Ishikawa (cell line): ENCODE measurements at regions not wholly inside any gene's neighbourhood (a gene's known extent, or its start where the extent isn't known, plus 50 kb on each side); places are given as distances from the start of the nearest gene placed in this dataset.

ENCODE experiments used
- CEBPB ChIP-seq: IDR thresholded peaks from 2 replicates; pipeline ENCODE4 v1.6.1; 2012
- CREB1 ChIP-seq: IDR thresholded peaks from 2 replicates; pipeline ENCODE4 v1.6.1; 2012; ENCODE audit warnings: low read depth
- EGR1 ChIP-seq: IDR thresholded peaks from 2 replicates; pipeline ENCODE4 v1.6.1; 2012
- EP300 ChIP-seq: IDR thresholded peaks from 2 replicates; pipeline ENCODE4 v1.6.1; 2012; ENCODE audit warnings: borderline replicate concordance
- FOXM1 ChIP-seq: IDR thresholded peaks from 2 replicates; pipeline ENCODE4 v1.6.1; 2012; ENCODE audit warnings: low read depth, borderline replicate concordance
- NFIC ChIP-seq: IDR thresholded peaks from 2 replicates; pipeline ENCODE4 v1.6.1; 2012
- RAD21 ChIP-seq: IDR thresholded peaks from 2 replicates; pipeline ENCODE4 v1.6.1; 2012; ENCODE audit warnings: low read depth
- REST ChIP-seq: IDR thresholded peaks from 2 replicates; pipeline ENCODE4 v1.6.1; 2012; ENCODE audit warnings: low read depth, mild to moderate bottlenecking
- TAF1 ChIP-seq: IDR thresholded peaks from 2 replicates; pipeline ENCODE4 v1.6.1; 2012; ENCODE audit warnings: low read depth, mild to moderate bottlenecking
- TCF12 ChIP-seq: IDR thresholded peaks from 2 replicates; pipeline ENCODE4 v1.6.1; 2012; ENCODE audit warnings: low read depth
- TEAD4 ChIP-seq: IDR thresholded peaks from 2 replicates; pipeline ENCODE4 v1.6.1; 2012
- USF1 ChIP-seq: IDR thresholded peaks from 2 replicates; pipeline ENCODE4 v1.6.1; 2012
- YY1 ChIP-seq: IDR thresholded peaks from 2 replicates; pipeline ENCODE4 v1.6.1; 2012; ENCODE audit warnings: low read depth
- ZBTB7A ChIP-seq: IDR thresholded peaks from 2 replicates; pipeline ENCODE4 v1.6.1; 2012; ENCODE audit warnings: low read depth
- TF ChIP-seq, protein P1 (sequence below): IDR thresholded peaks from 2 replicates; pipeline ENCODE4 v1.6.1; 2012

GRCh38 chr5:50343715-50344114 is 97.4 kb downstream of the EMB start:
- TF ChIP-seq CREB1 (no peak), ZBTB7A (no peak), REST (no peak), TCF12 (no peak), FOXM1 (no peak), NFIC (no peak), USF1 (no peak), CEBPB (no peak), RAD21 (no peak), TEAD4 (no peak), TAF1 (no peak), EGR1 (no peak), EP300 (no peak)
- TF ChIP-seq, protein P1, sequence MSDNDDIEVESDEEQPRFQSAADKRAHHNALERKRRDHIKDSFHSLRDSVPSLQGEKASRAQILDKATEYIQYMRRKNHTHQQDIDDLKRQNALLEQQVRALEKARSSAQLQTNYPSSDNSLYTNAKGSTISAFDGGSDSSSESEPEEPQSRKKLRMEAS: no peak

DNA sequence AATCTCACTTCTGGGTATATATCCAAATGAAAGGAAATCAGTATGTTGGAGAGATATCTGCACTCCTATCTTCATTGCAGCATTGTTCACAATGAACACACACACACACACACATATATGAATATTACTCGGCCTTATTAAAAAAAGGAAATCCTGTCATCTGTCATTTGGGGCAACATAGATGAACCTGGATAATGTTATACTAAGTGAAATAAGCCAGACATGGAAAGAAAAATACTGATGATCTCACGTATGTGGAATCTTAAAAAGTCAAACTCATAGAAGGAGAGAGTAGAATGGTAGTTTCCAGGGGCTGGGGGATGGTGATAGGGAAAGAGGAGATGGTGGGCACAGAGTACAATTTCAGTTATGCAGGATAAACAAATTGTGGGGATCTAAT is 100.3 kb downstream of the EMB start:
- no peak for TF ChIP-seq NFIC
- no peak for TF ChIP-seq EGR1
- no peak for TF ChIP-seq EP300
- TF ChIP-seq CREB1: no peak
- TF ChIP-seq TCF12: no peak
- TF ChIP-seq TEAD4: no peak
- TF ChIP-seq REST: no peak
- no peak for TF ChIP-seq RAD21
- no peak for TF ChIP-seq ZBTB7A
- no peak for TF ChIP-seq FOXM1
- no peak for TF ChIP-seq TAF1
- no peak for TF ChIP-seq CEBPB
- TF ChIP-seq USF1: no peak
- TF ChIP-seq, protein P1: no peak
- TF ChIP-seq YY1: no peak

DNA sequence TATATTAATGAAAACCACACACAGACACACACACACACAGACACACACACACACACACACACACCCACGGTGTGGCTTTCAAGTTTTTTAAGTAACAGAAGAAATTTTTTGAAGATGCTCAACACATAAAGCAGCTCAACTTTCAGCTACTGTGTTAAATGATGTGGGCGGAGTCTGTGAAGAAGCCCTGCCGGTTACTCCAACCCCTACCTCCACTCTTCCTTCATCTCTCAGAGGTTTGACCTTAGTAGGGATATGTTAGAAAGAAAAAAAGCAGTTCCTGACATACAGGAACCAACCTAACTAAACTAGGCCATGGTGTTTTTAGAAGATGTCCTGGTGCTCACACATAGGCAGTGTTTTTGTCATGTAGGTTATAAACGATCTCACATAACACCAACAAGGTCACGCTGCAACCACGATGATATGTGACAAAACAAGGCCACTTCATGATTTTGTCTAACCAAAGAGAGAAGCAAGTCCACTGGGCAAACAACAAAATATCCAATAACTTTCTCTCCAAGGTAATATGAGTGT is 112.8 kb downstream of the EMB start:
- TF ChIP-seq EGR1: no peak
- TF ChIP-seq NFIC: no peak
- TF ChIP-seq, protein P1: no peak
- TF ChIP-seq TCF12: no peak
- no peak for TF ChIP-seq TEAD4
- TF ChIP-seq YY1: no peak
- no peak for TF ChIP-seq RAD21
- TF ChIP-seq TAF1: no peak
- no peak for TF ChIP-seq CREB1
- no peak for TF ChIP-seq FOXM1
- no peak for TF ChIP-seq CEBPB
- TF ChIP-seq REST: no peak
- TF ChIP-seq EP300: no peak

- TF ChIP-seq, protein P1: no peak
- TF ChIP-seq ZBTB7A (no peak), RAD21 (peak; percentile 66)
Measured at GRCh38 chr5:50325237-50325832, 115.8 kb downstream of the EMB start.
